SH-SY5Y (cell line): ENCODE measurements at regions not wholly inside any gene's neighbourhood (a gene's known extent, or its start where the extent isn't known, plus 50 kb on each side); places are given as distances from the start of the nearest gene placed in this dataset.
A peak's percentile ranks its signal among the peaks of the same experiment; 100 is the strongest.

ENCODE experiments used
- GATA2 ChIP-seq: IDR thresholded peaks from 2 replicates; pipeline ENCODE4 v1.6.1; 2011; ENCODE audit warnings: mild to moderate bottlenecking, low read depth, low read length
- GATA3 ChIP-seq: IDR thresholded peaks from 2 replicates; pipeline ENCODE4 v1.6.1; 2011; ENCODE audit warnings: low read depth, mild to moderate bottlenecking, low read length, moderate library complexity

GRCh38 chr2:123908522-123908921 lies 116.6 kb upstream of the CNTNAP5 start:
- TF ChIP-seq GATA2 (peak; percentile 50; the same call in 1 of the 2 replicates), GATA3 (0 out of 2 replicates have a peak, but pooled peaks have one; percentile 33)
